Nephron (organoid): ENCODE measurements at regions not wholly inside any gene's neighbourhood (a gene's known extent, or its start where the extent isn't known, plus 50 kb on each side); places are given as distances from the start of the nearest gene placed in this dataset.

ENCODE experiments used
- H3K27ac Mint-ChIP-seq, 3 experiments: 2 replicates each; pipeline ENCODE4 v1.8.0; 2020; ENCODE audit warnings: mixed read lengths in 3 of 3, mild to moderate bottlenecking in 2 of 3, moderate library complexity in 1 of 3
- H3K27me3 Mint-ChIP-seq: 2 replicates; pipeline ENCODE4 v1.8.0; 2021; ENCODE audit warnings: low read depth, mild to moderate bottlenecking, moderate library complexity, mixed read lengths
- H3K36me3 Mint-ChIP-seq: 2 replicates; pipeline ENCODE4 v1.8.0; 2020; ENCODE audit warnings: low read depth, mixed read lengths
- H3K4me1 Mint-ChIP-seq: 2 replicates; pipeline ENCODE4 v1.8.0; 2020; ENCODE audit warnings: mixed read lengths
- H3K4me3 Mint-ChIP-seq, 3 experiments: 2 replicates each; pipeline ENCODE4 v1.8.0; 2020; ENCODE audit warnings: mild to moderate bottlenecking in 3 of 3, mixed read lengths in 3 of 3, moderate library complexity in 2 of 3
- H3K9me3 Mint-ChIP-seq: 2 replicates; pipeline ENCODE4 v1.8.0; 2020; ENCODE audit warnings: mixed read lengths
- TF ChIP-seq, protein P1 (sequence below), 3 experiments: fragments of 200-600 bp; sonication (generic); IDR thresholded peaks; one replicate each; pipeline ENCODE4 v1.5.0; 2021; ENCODE audit warnings: antibody characterized with exemption in 3 of 3; ENCODE audit not compliant: unreplicated experiment in 3 of 3

DNA sequence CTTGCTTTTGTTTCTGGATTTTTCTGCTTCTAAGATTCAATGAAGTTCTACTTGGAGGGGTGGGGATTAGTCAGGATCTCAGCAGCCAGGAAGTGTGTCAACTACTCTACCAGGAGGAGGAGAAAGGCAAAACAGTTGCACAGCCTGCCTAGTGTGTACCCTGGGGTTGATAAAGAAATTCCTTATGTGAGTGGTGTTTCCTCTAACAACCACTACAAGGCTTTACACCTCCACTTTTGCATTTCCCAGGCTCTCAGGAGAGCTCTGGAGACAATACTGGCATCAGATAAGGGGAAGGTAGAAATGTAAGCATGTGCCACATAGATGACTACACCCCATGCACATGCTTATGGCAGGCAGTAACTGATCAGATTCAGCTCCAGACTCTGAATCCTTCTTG, 174.6 kb downstream of the TOX3 start:
- TF ChIP-seq, protein P1, sequence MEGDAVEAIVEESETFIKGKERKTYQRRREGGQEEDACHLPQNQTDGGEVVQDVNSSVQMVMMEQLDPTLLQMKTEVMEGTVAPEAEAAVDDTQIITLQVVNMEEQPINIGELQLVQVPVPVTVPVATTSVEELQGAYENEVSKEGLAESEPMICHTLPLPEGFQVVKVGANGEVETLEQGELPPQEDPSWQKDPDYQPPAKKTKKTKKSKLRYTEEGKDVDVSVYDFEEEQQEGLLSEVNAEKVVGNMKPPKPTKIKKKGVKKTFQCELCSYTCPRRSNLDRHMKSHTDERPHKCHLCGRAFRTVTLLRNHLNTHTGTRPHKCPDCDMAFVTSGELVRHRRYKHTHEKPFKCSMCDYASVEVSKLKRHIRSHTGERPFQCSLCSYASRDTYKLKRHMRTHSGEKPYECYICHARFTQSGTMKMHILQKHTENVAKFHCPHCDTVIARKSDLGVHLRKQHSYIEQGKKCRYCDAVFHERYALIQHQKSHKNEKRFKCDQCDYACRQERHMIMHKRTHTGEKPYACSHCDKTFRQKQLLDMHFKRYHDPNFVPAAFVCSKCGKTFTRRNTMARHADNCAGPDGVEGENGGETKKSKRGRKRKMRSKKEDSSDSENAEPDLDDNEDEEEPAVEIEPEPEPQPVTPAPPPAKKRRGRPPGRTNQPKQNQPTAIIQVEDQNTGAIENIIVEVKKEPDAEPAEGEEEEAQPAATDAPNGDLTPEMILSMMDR (IDR thresholded peaks at IDR 0.05; ENCODE audit: unreplicated experiment in 3 of 3) = no peak
- Mint-ChIP-seq H3K4me1 (no peaks in the 10 kb centered on the region), H3K4me3 (no peak overlapping the region), H3K27me3 (no peaks in the 10 kb centered on the region), H3K27ac (no peak overlapping the region), H3K36me3 (no peaks in the 10 kb centered on the region), H3K9me3 (no peaks in the 10 kb centered on the region)

GRCh38 chr16:52368859-52369258, 178.1 kb downstream of the TOX3 start:
- TF ChIP-seq, protein P1 (IDR thresholded peaks at IDR 0.05; ENCODE audit: unreplicated experiment in 3 of 3) = no peak

GRCh38 chr16:52367821-52368220, 179.1 kb downstream of the TOX3 start:
- Mint-ChIP-seq H3K9me3 (no peaks in the 10 kb centered on the region), H3K4me3 (no peak overlapping the region), H3K27ac (no peak overlapping the region), H3K4me1 (no peaks in the 10 kb centered on the region), H3K27me3 (no peaks in the 10 kb centered on the region), H3K36me3 (no peaks in the 10 kb centered on the region)
- TF ChIP-seq, protein P1 (IDR thresholded peaks at IDR 0.05; ENCODE audit: unreplicated experiment in 3 of 3) = no peak

More at GRCh38 chr16:52368859-52369258, 178.1 kb downstream of the TOX3 start:
- H3K27ac Mint-ChIP-seq = no peak overlapping the region
- H3K36me3 Mint-ChIP-seq = no peaks in the 10 kb centered on the region
- no peaks in the 10 kb centered on the region for H3K27me3 Mint-ChIP-seq
- H3K4me1 Mint-ChIP-seq = no peaks in the 10 kb centered on the region
- no peak overlapping the region for H3K4me3 Mint-ChIP-seq
- no peaks in the 10 kb centered on the region for H3K9me3 Mint-ChIP-seq

DNA sequence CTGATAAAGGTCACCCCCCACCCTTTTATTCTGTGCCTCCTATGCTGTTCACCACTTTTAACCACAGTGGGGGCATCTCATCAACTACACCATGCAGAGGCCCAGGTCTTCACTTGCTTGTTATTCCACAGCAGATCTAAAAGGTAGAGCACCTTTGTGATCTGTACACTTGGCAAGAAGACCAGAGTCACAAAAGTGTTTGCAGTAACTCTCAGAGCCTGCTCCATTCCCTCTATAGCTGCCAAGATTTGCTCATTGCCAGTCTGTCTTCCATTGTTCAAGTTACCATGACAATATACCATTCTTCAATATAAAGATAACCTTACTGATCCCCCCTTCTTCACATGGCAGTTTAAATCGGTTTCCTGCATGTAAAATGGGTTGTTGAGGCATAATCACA, 180.0 kb downstream of the TOX3 start:
- TF ChIP-seq, protein P1 (IDR thresholded peaks at IDR 0.05; ENCODE audit: unreplicated experiment in 3 of 3) = no peak
- H3K27ac Mint-ChIP-seq = no peak overlapping the region
- H3K27me3 Mint-ChIP-seq = no peaks in the 10 kb centered on the region
- no peaks in the 10 kb centered on the region for H3K9me3 Mint-ChIP-seq
- no peaks in the 10 kb centered on the region for H3K36me3 Mint-ChIP-seq
- H3K4me3 Mint-ChIP-seq = no peak overlapping the region
- H3K4me1 Mint-ChIP-seq = no peaks in the 10 kb centered on the region

DNA sequence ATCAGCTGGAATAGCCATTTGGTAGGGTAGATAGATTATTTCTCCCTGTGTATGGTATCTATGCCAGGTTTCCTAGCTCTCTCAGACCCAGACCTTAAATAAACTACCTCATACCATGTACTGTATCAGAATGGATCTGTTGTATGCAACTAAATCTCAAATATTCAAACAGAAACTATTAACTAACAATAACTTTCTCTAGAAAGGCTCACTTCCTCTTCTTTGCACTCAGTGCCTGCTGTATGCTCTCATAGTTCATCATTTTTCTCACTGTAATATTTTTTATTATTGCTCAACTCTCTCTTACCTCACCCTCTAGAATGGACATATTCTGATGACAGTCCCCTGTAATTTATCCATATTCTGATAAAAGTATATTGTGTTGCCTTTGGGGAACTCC, 182.4 kb downstream of the TOX3 start:
- H3K36me3 Mint-ChIP-seq = no peaks in the 10 kb centered on the region
- no peaks in the 10 kb centered on the region for H3K9me3 Mint-ChIP-seq
- no peak overlapping the region for H3K4me3 Mint-ChIP-seq
- H3K27me3 Mint-ChIP-seq = no peaks in the 10 kb centered on the region
- no peaks in the 10 kb centered on the region for H3K4me1 Mint-ChIP-seq
- no peak overlapping the region for H3K27ac Mint-ChIP-seq
- TF ChIP-seq, protein P1 (IDR thresholded peaks at IDR 0.05; ENCODE audit: unreplicated experiment in 3 of 3) = no peak

DNA sequence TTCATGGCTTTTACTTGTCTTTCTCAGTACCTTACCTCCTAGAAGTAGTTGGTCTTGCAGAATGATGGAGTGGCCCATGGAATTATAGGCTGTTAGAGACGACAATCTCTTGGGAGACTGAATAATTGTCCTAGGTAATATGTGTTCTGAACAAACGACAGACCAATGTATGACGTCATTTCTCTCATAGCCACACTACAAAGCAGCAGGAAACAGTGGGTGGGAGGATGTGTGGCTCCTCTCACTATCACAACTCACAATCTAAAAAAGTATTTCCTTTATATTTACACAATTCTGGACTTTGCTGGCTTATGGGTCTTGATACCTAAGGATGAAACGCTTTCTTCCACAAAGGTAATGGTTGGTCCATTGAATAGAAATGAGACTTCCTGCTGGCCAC, 183.9 kb downstream of the TOX3 start:
- no peaks in the 10 kb centered on the region for H3K9me3 Mint-ChIP-seq
- TF ChIP-seq, protein P1 (IDR thresholded peaks at IDR 0.05; ENCODE audit: unreplicated experiment in 3 of 3) = no peak
- no peak overlapping the region for H3K27ac Mint-ChIP-seq
- H3K36me3 Mint-ChIP-seq = no peaks in the 10 kb centered on the region
- H3K4me3 Mint-ChIP-seq = no peak overlapping the region
- H3K4me1 Mint-ChIP-seq = no peaks in the 10 kb centered on the region
- no peaks in the 10 kb centered on the region for H3K27me3 Mint-ChIP-seq
